ENCODE measurements at regions not wholly inside any gene's neighbourhood (a gene's known extent, or its start where the extent isn't known, plus 50 kb on each side); places are given as distances from the start of the nearest gene placed in this dataset.
"Not testable (repeated sequence)": the region's sequence is repeated elsewhere in the genome, so short reads cannot be mapped to it uniquely, and the experiment has no call there.

GRCh38 chr3:176850498-176850897 is 346.8 kb downstream of the TBL1XR1 start:
- DNase-seq (ENCODE audit: low spot score): no peak
- in situ Hi-C loops (cut with MboI; ENCODE audit: low sequenced_read_pairs, unreplicated experiment): no loop called here
- no peak for TF ChIP-seq CTCF (IDR thresholded peaks at IDR 0.05; ENCODE audit: borderline replicate concordance, control extremely low read depth, extremely low read depth, insufficient read depth, missing control alignments)

GRCh38 chr3:176848431-176849214 is 348.7 kb downstream of the TBL1XR1 start:
- no peak for DNase-seq (ENCODE audit: low spot score)
- in situ Hi-C loops (cut with MboI; ENCODE audit: low sequenced_read_pairs, unreplicated experiment): no loop called here
- TF ChIP-seq CTCF (IDR thresholded peaks at IDR 0.05; ENCODE audit: borderline replicate concordance, control extremely low read depth, extremely low read depth, insufficient read depth, missing control alignments): no peak

GRCh38 chr3:176842914-176843313 is 354.4 kb downstream of the TBL1XR1 start:
- in situ Hi-C loops (cut with MboI; ENCODE audit: low sequenced_read_pairs, unreplicated experiment): no loop called here
- TF ChIP-seq CTCF (IDR thresholded peaks at IDR 0.05; ENCODE audit: borderline replicate concordance, control extremely low read depth, extremely low read depth, insufficient read depth, missing control alignments): no peak

GRCh38 chr3:176840641-176841286 is 356.5 kb downstream of the TBL1XR1 start:
- in situ Hi-C loops (cut with MboI; ENCODE audit: low sequenced_read_pairs, unreplicated experiment): no loop called here
- no peak for DNase-seq (ENCODE audit: low spot score)
- TF ChIP-seq CTCF (IDR thresholded peaks at IDR 0.05; ENCODE audit: borderline replicate concordance, control extremely low read depth, extremely low read depth, insufficient read depth, missing control alignments): no peak

More at GRCh38 chr3:176842914-176843313, 354.4 kb downstream of the TBL1XR1 start:
- no peak for DNase-seq (ENCODE audit: low spot score)

GRCh38 chr3:176839901-176840300 is 357.4 kb downstream of the TBL1XR1 start:
- TF ChIP-seq CTCF (IDR thresholded peaks at IDR 0.05; ENCODE audit: borderline replicate concordance, control extremely low read depth, extremely low read depth, insufficient read depth, missing control alignments): no peak
- no peak for DNase-seq (ENCODE audit: low spot score)
- in situ Hi-C loops (cut with MboI; ENCODE audit: low sequenced_read_pairs, unreplicated experiment): no loop called here

- no peak for DNase-seq (ENCODE audit: low spot score)
- TF ChIP-seq CTCF (IDR thresholded peaks at IDR 0.05; ENCODE audit: borderline replicate concordance, control extremely low read depth, extremely low read depth, insufficient read depth, missing control alignments): no peak
- in situ Hi-C loops (cut with MboI; ENCODE audit: low sequenced_read_pairs, unreplicated experiment): no loop called here
Observed at GRCh38 chr3:176839466-176839865, 357.8 kb downstream of the TBL1XR1 start.

- DNase-seq (ENCODE audit: low spot score); in situ Hi-C loops (cut with MboI; ENCODE audit: low sequenced_read_pairs, unreplicated experiment): not testable (repeated sequence)
Observed at GRCh38 chr3:176827244-176827643, 370.0 kb downstream of the TBL1XR1 start.

Data from GM13976 (cell line).